HCT116 (cell line): ENCODE measurements at regions not wholly inside any gene's neighbourhood (a gene's known extent, or its start where the extent isn't known, plus 50 kb on each side); places are given as distances from the start of the nearest gene placed in this dataset.

Experiments
- SRF ChIP-seq: IDR thresholded peaks from 2 replicates; pipeline ENCODE4 v1.6.1; 2012; ENCODE audit warnings: low read depth
- ZFX ChIP-seq: fragments of 450-650 bp; IDR thresholded peaks from 2 replicates; pipeline ENCODE4 v1.6.1; 2017

GRCh38 chr9:26357803-26358344, 534.7 kb downstream of the CAAP1 start:
- no peak for TF ChIP-seq SRF
- TF ChIP-seq ZFX: no peak
